Loucy (cell line): ENCODE measurements at regions not wholly inside any gene's neighbourhood (a gene's known extent, or its start where the extent isn't known, plus 50 kb on each side); places are given as distances from the start of the nearest gene placed in this dataset.

Experiments
- CTCF ChIP-seq: fragments of 200-600 bp; sonication (generic); conservative IDR thresholded peaks from 2 replicates; pipeline ENCODE4 v1.5.1; 2014; ENCODE audit warnings: mild to moderate bottlenecking, antibody characterized with exemption, low read length
- EZH2phosphoT487 ChIP-seq: fragments of 200-600 bp; IDR thresholded peaks from 2 replicates; pipeline ENCODE4 v1.6.1; 2018; ENCODE audit warnings: antibody characterized with exemption, mild to moderate bottlenecking, moderate library complexity, borderline replicate concordance

GRCh38 chr1:58006421-58007046, 540.0 kb downstream of the OMA1 start:
- no peak for TF ChIP-seq CTCF
- no peak for TF ChIP-seq EZH2phosphoT487
